Tibial artery (tissue), 4 donors: ENCODE measurements at regions not wholly inside any gene's neighbourhood (a gene's known extent, or its start where the extent isn't known, plus 50 kb on each side); places are given as distances from the start of the nearest gene placed in this dataset.

ENCODE experiments used
- DNase-seq, 2 donors: peaks; one replicate each; pipeline ENCODE4 v3.0.0-alpha.2; 2019
- H3K27ac ChIP-seq, 2 donors: fragments of 200-600 bp; sonication (generic) in 1 of 2; 1 replicate in 1 of 2; 2 replicates in 1 of 2; pipeline ENCODE4 v1.5.1; 2018 to 2019; ENCODE audit warnings: mild to moderate bottlenecking in 1 of 2
- H3K27me3 ChIP-seq, 2 donors: fragments of 200-600 bp; sonication (generic) in 1 of 2; one replicate each; pipeline versions ENCODE4 v1.5.1 to v1.6.0; 2016 to 2019
- H3K36me3 ChIP-seq, 3 donors: fragments of 200-600 bp; sonication (generic) in 2 of 3; one replicate each; pipeline ENCODE4 v1.5.1; 2016 to 2019; ENCODE audit warnings: mild to moderate bottlenecking in 2 of 3
- H3K4me1 ChIP-seq, 4 donors: fragments of 200-600 bp; sonication (generic) in 2 of 4; 1 replicate in 3 of 4; 2 replicates in 1 of 4; pipeline ENCODE4 v1.5.1; 2016 to 2019
- H3K4me3 ChIP-seq, 2 donors: fragments of 200-600 bp; sonication (generic) in 1 of 2; 1 replicate in 1 of 2; 2 replicates in 1 of 2; pipeline ENCODE4 v1.5.1; 2018 to 2019; ENCODE audit warnings: mild to moderate bottlenecking in 2 of 2
- H3K9me3 ChIP-seq, 3 donors: fragments of 200-600 bp; sonication (generic) in 1 of 3; one replicate each; pipeline ENCODE4 v1.5.1; 2016 to 2019
- CTCF ChIP-seq, 2 experiments: fragments of 200-600 bp in 1 of 2; fragments of 450-650 bp in 1 of 2; IDR thresholded peaks; one replicate each; pipeline ENCODE4 v1.5.1; 2017 to 2019; ENCODE audit warnings: antibody characterized with exemption in 2 of 2, mild to moderate bottlenecking in 1 of 2, moderate library complexity in 1 of 2
- intact Hi-C: fragments of 100-400 bp; cut with DNase I; formaldehyde crosslinking; loops from one replicate; pipeline ENCODE4 v1.15.0; 2023; ENCODE audit warnings: low total_unique reads

- no peak overlapping the region for H3K27ac ChIP-seq
- DNase-seq = no peak
- no peaks in the 10 kb centered on the region for H3K9me3 ChIP-seq
- no peaks in the 10 kb centered on the region for H3K4me1 ChIP-seq
- no peaks in the 10 kb centered on the region for H3K27me3 ChIP-seq
- peak; percentile 37 to 59 for TF ChIP-seq CTCF (IDR thresholded peaks at IDR 0.05)
- intact Hi-C loops = loop anchor here (5.0 kb wide), 1 partner anchor 1158 kb away; no protein-coding TSS in a partner anchor
- H3K4me3 ChIP-seq = no peak overlapping the region
- no peaks in the 10 kb centered on the region for H3K36me3 ChIP-seq
These were observed 154.2 kb upstream of the DAB2 start for GRCh38 chr5:39578887-39579497.

- Histone ChIP-seq H3K9me3 (no peaks in the 10 kb centered on the region), H3K27me3 (peaks cover 0 to under 1% of the 10 kb centered on the region in 2 donors), H3K4me3 (no peak overlapping the region), H3K36me3 (no peaks in the 10 kb centered on the region), H3K4me1 (no peaks in the 10 kb centered on the region), H3K27ac (no peak overlapping the region)
- TF ChIP-seq CTCF (IDR thresholded peaks at IDR 0.05) = no peak
- DNase-seq = no peak
- intact Hi-C loops = loop anchor here (5.0 kb wide), 1 partner anchor 1160 kb away; no protein-coding TSS in a partner anchor
These were observed 152.7 kb upstream of the DAB2 start for GRCh38 chr5:39577529-39577928.

- H3K27me3 ChIP-seq = peaks cover 0 to 2% of the 10 kb centered on the region in 2 donors
- H3K9me3 ChIP-seq = no peaks in the 10 kb centered on the region
- DNase-seq = no peak
- no peaks in the 10 kb centered on the region for H3K4me1 ChIP-seq
- H3K27ac ChIP-seq = no peak overlapping the region
- intact Hi-C loops = loop anchor here (5.0 kb wide), 1 partner anchor 353 kb away; the partner anchor contains the start of gene FYB1
- TF ChIP-seq CTCF (IDR thresholded peaks at IDR 0.05) = peak; percentile 71 to 74
- no peaks in the 10 kb centered on the region for H3K36me3 ChIP-seq
- H3K4me3 ChIP-seq = no peak overlapping the region
These were observed 145.7 kb upstream of the DAB2 start for GRCh38 chr5:39570403-39571027.

GRCh38 chr5:39569857-39570256, 145.1 kb upstream of the DAB2 start:
- Histone ChIP-seq H3K9me3 (no peaks in the 10 kb centered on the region), H3K27me3 (peaks cover 0 to 2% of the 10 kb centered on the region in 2 donors), H3K4me3 (no peak overlapping the region), H3K4me1 (no peaks in the 10 kb centered on the region), H3K36me3 (no peaks in the 10 kb centered on the region), H3K27ac (no peak overlapping the region)
- intact Hi-C loops = loop anchor here (5.0 kb wide), 1 partner anchor 353 kb away; the partner anchor contains the start of gene FYB1
- DNase-seq = no peak
- TF ChIP-seq CTCF (IDR thresholded peaks at IDR 0.05) = no peak

- Histone ChIP-seq H3K36me3 (no peaks in the 10 kb centered on the region), H3K4me1 (no peaks in the 10 kb centered on the region), H3K27me3 (no peaks in the 10 kb centered on the region), H3K9me3 (no peaks in the 10 kb centered on the region), H3K27ac (no peak overlapping the region), H3K4me3 (no peak overlapping the region)
- no peak for DNase-seq
- intact Hi-C loops = no loop called here
- TF ChIP-seq CTCF (IDR thresholded peaks at IDR 0.05) = no peak
These were observed 142.1 kb upstream of the DAB2 start for GRCh38 chr5:39566891-39567290.
